Endothelial cell of umbilical vein (primary cell): ENCODE measurements at regions not wholly inside any gene's neighbourhood (a gene's known extent, or its start where the extent isn't known, plus 50 kb on each side); places are given as distances from the start of the nearest gene placed in this dataset.

Source experiments
- BruUV-seq: library from RNA; stranded (reverse); fragments of 400-500 nt; replicated peaks from 2 replicates; lab custom pipeline; 2021; lab: Mats Ljungman, UMichigan
- CTCF ChIA-PET: fragments of 300-600, 350-600 bp; sonication (Branson Sonifier 250); formaldehyde crosslinking; loops from one replicate; lab custom pipeline; 2021; ENCODE audit warnings: antibody characterized with exemption, inconsistent platforms; lab: Charles Lee
- POLR2A ChIA-PET: fragments of 300-600, 350-600 bp; sonication (Branson Sonifier 250); formaldehyde crosslinking; loops from one replicate; lab custom pipeline; 2021; ENCODE audit warnings: antibody characterized with exemption, inconsistent platforms; lab: Charles Lee
- DNase-seq: peaks from one replicate; pipeline ENCODE4 v3.0.0-alpha.2; 2011; ENCODE audit warnings: low read depth, low spot score
- FAIRE-seq: peaks from 2 replicates; lab custom pipeline; 2011; peaks lifted over from hg19 to GRCh38; lab: Jason Lieb, UNC
- H2AFZ ChIP-seq: 2 replicates; pipeline ENCODE4 v1.6.0; 2012; ENCODE audit warnings: low read depth, low read length, control low read depth, inconsistent platforms
- H3K27ac ChIP-seq: 2 replicates; pipeline ENCODE4 v1.5.1; 2011; ENCODE audit warnings: low read depth, mild to moderate bottlenecking, control low read depth, low read length, moderate library complexity; ENCODE audit not compliant: insufficient read depth
- H3K27me3 ChIP-seq, 2 experiments: 2 replicates each; pipeline versions ENCODE4 v1.6.0 to v1.6.1; 2011; ENCODE audit warnings: low read length in 2 of 2, mixed read lengths in 1 of 2; ENCODE audit not compliant: control insufficient read depth in 2 of 2, insufficient read depth in 2 of 2
- H3K36me3 ChIP-seq, 2 experiments: 2 replicates in 1 of 2; 3 replicates in 1 of 2; pipeline ENCODE4 v1.5.1; 2011; ENCODE audit warnings: low read length in 2 of 2, mild to moderate bottlenecking in 1 of 2, moderate library complexity in 1 of 2; ENCODE audit not compliant: control insufficient read depth in 2 of 2, insufficient read depth in 2 of 2; ENCODE audit errors: extremely low read depth in 1 of 2
- H3K4me1 ChIP-seq: 3 replicates; pipeline ENCODE4 v1.5.1; 2011; ENCODE audit warnings: mild to moderate bottlenecking, low read length; ENCODE audit not compliant: control insufficient read depth, insufficient read depth; ENCODE audit errors: extremely low read depth
- H3K4me2 ChIP-seq: 2 replicates; pipeline ENCODE4 v1.6.1; 2011; ENCODE audit warnings: low read length, control low read depth, mixed read lengths; ENCODE audit not compliant: insufficient read depth
- H3K4me3 ChIP-seq, 3 experiments: fragments of 200-600 bp in 1 of 3; sonication (generic), shearing (Covaris generic) in 1 of 3; replicated peaks in 1 of 3; 2 replicates each; pipeline ENCODE4 v1.5.1; 2011 to 2016; ENCODE audit warnings: control low read depth in 3 of 3, low read length in 3 of 3, mild to moderate bottlenecking in 2 of 3, inconsistent platforms in 1 of 3, low read depth in 1 of 3, moderate library complexity in 1 of 3; ENCODE audit not compliant: insufficient read depth in 1 of 3
- H3K79me2 ChIP-seq: 2 replicates; pipeline ENCODE4 v1.6.0; 2012; ENCODE audit warnings: low read length, inconsistent platforms; ENCODE audit not compliant: control insufficient read depth, insufficient read depth
- H3K9ac ChIP-seq: replicated peaks from 2 replicates; pipeline ENCODE3; 2011; ENCODE audit warnings: low read length, control low read depth; ENCODE audit not compliant: insufficient read depth; ENCODE audit errors: extremely low read depth
- H3K9me1 ChIP-seq: replicated peaks from 3 replicates; pipeline ENCODE4 v1.6.0; 2011; ENCODE audit warnings: mild to moderate bottlenecking, low read length; ENCODE audit not compliant: control insufficient read depth, insufficient read depth; ENCODE audit errors: extremely low read depth
- H3K9me3 ChIP-seq: replicated peaks from 2 replicates; pipeline ENCODE4 v1.5.1; 2012; ENCODE audit warnings: low read length, inconsistent platforms; ENCODE audit not compliant: control insufficient read depth, insufficient read depth
- H4K20me1 ChIP-seq: replicated peaks from 2 replicates; pipeline ENCODE3; 2011; ENCODE audit warnings: mild to moderate bottlenecking, low read length; ENCODE audit not compliant: control insufficient read depth, insufficient read depth; ENCODE audit errors: extremely low read depth
- EZH2 ChIP-seq: IDR thresholded peaks from 2 replicates; pipeline ENCODE4 v1.6.1; 2012; ENCODE audit warnings: borderline replicate concordance, low read depth, mild to moderate bottlenecking, moderate library complexity, low read length, inconsistent platforms; ENCODE audit not compliant: severe bottlenecking
- FOS ChIP-seq: IDR thresholded peaks from 2 replicates; pipeline ENCODE4 v1.6.1; 2011; ENCODE audit warnings: mild to moderate bottlenecking, low read length, moderate library complexity, borderline replicate concordance; ENCODE audit not compliant: insufficient read depth
- GATA2 ChIP-seq: IDR thresholded peaks from 2 replicates; pipeline ENCODE4 v1.7.0; 2011; ENCODE audit warnings: low read depth, mild to moderate bottlenecking, moderate library complexity, mixed read lengths, low read length; ENCODE audit not compliant: insufficient read length, insufficient read depth
- JUN ChIP-seq: IDR thresholded peaks from 2 replicates; pipeline ENCODE4 v1.6.1; 2011; ENCODE audit warnings: borderline replicate concordance, low read depth; ENCODE audit not compliant: insufficient read length, insufficient read depth
- MYC ChIP-seq: IDR thresholded peaks from one replicate; pipeline ENCODE4 v1.6.1; 2011; ENCODE audit warnings: mild to moderate bottlenecking, low read depth, low read length
- POLR2A ChIP-seq: IDR thresholded peaks from 2 replicates; pipeline ENCODE4 v1.6.1; 2012; ENCODE audit warnings: low read depth, mild to moderate bottlenecking, control low read depth, low read length
- POLR2AphosphoS5 ChIP-seq: IDR thresholded peaks from 2 replicates; pipeline ENCODE4 v1.6.1; 2012; ENCODE audit warnings: low read depth, mild to moderate bottlenecking, control low read depth, low read length, moderate library complexity; ENCODE audit not compliant: insufficient read depth
- dilution Hi-C: fragments of 300-500 bp; cut with MboI; formaldehyde crosslinking; loops from one replicate; pipeline ENCODE4 v1.15.0; 2019; ENCODE audit warnings: low sequenced_read_pairs; ENCODE audit not compliant: extremely low pct_ligation_motif_present
- intact Hi-C: fragments of 100-400 bp; cut with micrococcal nuclease; formaldehyde crosslinking; loops from one replicate; pipeline ENCODE4 v1.10.0; 2022
- TF ChIP-seq, protein P1 (sequence below): IDR thresholded peaks from 2 replicates; pipeline ENCODE4 v1.6.1; 2011; ENCODE audit not compliant: insufficient read depth, insufficient read length
- TF ChIP-seq, protein P2 (sequence below), 2 donors: IDR thresholded peaks; 1 replicate in 1 of 2; 2 replicates in 1 of 2; pipeline ENCODE4 v1.5.1; 2011; ENCODE audit warnings: low read length in 2 of 2, mild to moderate bottlenecking in 2 of 2, moderate library complexity in 2 of 2, control low read depth in 1 of 2, inconsistent platforms in 1 of 2, low read depth in 1 of 2; ENCODE audit not compliant: insufficient read depth in 1 of 2; ENCODE audit errors: extremely low read depth in 1 of 2

DNA sequence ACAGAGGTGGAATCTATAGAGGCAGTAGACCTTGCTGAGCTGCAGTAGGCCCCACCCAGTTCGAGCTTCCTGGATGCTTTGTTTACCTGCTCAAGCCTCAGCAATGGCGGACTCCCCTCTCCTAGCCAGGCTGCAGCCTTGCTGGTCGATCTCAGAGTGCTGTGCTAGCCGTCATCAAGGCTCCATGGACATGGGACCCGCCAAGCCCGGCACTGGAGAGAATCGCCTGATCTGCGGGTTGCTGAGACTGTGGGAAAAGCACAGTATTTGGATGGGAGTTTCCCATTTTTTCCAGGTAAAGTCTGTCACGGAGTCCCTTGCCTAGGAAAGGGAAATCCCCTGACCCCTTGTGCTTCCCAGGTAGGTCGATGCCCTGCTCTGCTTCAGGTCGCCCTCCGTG, 124.8 kb upstream of the KLF8 start:
- Histone ChIP-seq H4K20me1 (no peaks in the 10 kb centered on the region), H3K9me1 (no peaks in the 10 kb centered on the region), H3K4me3 (no peak overlapping the region), H3K9me3 (no peaks in the 10 kb centered on the region), H2AFZ (no peak overlapping the region), H3K4me2 (no peak overlapping the region), H3K79me2 (no peaks in the 10 kb centered on the region), H3K27ac (no peak overlapping the region), H3K9ac (no peak overlapping the region), H3K36me3 (no peaks in the 10 kb centered on the region), H3K27me3 (no peaks in the 10 kb centered on the region), H3K4me1 (no peaks in the 10 kb centered on the region)
- no TSS peak for BruUV-seq
- TF ChIP-seq POLR2AphosphoS5 (no peak), GATA2 (no peak), MYC (no peak), POLR2A (no peak), FOS (no peak), JUN (no peak), EZH2 (no peak)
- TF ChIP-seq, protein P1, sequence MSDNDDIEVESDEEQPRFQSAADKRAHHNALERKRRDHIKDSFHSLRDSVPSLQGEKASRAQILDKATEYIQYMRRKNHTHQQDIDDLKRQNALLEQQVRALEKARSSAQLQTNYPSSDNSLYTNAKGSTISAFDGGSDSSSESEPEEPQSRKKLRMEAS, result no peak
- TF ChIP-seq, protein P2, sequence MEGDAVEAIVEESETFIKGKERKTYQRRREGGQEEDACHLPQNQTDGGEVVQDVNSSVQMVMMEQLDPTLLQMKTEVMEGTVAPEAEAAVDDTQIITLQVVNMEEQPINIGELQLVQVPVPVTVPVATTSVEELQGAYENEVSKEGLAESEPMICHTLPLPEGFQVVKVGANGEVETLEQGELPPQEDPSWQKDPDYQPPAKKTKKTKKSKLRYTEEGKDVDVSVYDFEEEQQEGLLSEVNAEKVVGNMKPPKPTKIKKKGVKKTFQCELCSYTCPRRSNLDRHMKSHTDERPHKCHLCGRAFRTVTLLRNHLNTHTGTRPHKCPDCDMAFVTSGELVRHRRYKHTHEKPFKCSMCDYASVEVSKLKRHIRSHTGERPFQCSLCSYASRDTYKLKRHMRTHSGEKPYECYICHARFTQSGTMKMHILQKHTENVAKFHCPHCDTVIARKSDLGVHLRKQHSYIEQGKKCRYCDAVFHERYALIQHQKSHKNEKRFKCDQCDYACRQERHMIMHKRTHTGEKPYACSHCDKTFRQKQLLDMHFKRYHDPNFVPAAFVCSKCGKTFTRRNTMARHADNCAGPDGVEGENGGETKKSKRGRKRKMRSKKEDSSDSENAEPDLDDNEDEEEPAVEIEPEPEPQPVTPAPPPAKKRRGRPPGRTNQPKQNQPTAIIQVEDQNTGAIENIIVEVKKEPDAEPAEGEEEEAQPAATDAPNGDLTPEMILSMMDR (IDR thresholded peaks at IDR 0.05; ENCODE audit: extremely low read depth in 1 of 2, insufficient read depth in 1 of 2, low read depth in 1 of 2, low read length in 2 of 2), result no peak
- CTCF ChIA-PET, result no interaction called here
- DNase-seq (no peak), FAIRE-seq (no peak)
- POLR2A ChIA-PET, result no interaction called here
- intact Hi-C loops, result no loop called here
- dilution Hi-C loops, result no loop called here
